GM21367 (cell line): ENCODE measurements at regions not wholly inside any gene's neighbourhood (a gene's known extent, or its start where the extent isn't known, plus 50 kb on each side); places are given as distances from the start of the nearest gene placed in this dataset.
"Not testable (repeated sequence)": the region's sequence is repeated elsewhere in the genome, so short reads cannot be mapped to it uniquely, and the experiment has no call there.

ENCODE experiments used
- ATAC-seq: cut with Tn5 transposase; IDR thresholded peaks from one replicate; pipeline ENCODE4 v1.9.1; 2021; ENCODE audit not compliant: unreplicated experiment

DNA sequence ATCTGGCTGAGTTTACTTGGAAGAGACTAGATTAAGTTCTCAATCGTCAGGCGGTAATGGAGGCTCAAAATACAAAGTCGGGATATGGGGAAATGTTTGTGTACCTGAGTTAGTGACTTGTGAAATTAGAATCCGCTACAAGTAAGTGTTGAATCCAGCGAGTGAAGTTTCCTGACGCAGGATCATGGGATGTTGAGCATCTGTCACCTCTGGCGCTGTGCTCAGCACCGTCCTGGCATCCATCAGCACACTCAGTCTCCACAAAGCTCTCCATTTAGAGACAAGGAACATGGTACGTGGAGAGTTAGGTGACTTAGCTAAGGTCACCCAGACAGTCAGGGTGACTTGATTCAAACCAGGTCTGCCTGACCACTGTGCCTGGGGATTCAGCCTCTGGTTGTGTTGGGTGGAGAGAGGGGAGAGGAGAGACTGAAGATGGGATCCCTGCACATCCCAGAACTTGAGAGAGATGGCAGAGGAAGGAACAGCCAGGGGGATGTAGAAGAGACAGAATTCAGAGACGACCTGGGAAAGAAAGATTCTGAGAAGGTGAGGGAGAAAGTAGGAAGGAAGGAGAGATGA lies 251.2 kb downstream of the ACKR3 start:
- ATAC-seq, result no peak

DNA sequence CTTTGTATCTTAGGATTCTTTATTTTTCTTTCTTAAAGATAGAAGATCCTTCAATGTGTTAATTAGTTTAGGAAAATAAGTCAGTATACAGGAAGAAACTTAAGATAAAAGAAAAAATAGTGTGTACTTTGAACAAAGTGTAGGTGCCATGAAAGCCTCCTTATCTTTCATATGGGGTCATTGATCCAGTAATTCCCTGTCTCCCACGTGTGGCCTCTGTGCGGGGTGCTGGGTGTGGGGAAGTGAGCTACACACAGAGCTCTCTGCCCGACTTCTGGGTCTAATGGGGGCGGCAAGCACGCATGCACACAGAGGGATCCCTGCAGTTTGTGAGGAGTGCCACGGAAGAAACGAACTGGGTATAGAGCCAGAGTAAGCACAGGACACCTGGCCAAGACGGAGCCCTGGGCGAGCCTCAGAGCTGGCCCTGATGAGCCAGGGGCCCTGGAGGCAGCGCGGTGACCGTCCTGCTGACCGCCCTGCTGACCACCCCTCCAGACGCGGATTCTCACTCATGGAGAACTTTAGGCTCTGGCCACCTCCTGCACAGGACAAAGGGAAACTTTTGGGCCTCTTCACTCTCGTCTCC lies 253.5 kb downstream of the ACKR3 start:
- ATAC-seq, result no peak

DNA sequence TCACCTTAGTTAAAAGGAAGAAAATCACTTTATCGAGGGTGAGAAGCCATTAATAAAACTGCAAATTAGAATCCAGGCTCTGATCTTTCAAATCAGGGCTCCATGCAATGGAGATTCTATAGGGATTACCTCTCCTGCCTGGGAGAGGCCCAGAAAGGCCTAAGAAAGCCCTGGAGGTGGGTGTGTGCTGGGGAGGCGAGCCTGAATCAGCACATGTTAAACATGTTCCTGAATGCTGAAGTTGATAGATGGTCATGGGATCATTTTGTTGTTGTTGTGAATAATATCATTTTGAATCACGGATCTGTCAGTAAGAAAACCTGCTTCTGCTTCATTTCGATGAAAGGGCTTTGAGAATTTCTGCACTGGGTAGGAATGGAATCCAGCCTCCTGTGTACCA lies 254.3 kb downstream of the ACKR3 start:
- ATAC-seq, result no peak

DNA sequence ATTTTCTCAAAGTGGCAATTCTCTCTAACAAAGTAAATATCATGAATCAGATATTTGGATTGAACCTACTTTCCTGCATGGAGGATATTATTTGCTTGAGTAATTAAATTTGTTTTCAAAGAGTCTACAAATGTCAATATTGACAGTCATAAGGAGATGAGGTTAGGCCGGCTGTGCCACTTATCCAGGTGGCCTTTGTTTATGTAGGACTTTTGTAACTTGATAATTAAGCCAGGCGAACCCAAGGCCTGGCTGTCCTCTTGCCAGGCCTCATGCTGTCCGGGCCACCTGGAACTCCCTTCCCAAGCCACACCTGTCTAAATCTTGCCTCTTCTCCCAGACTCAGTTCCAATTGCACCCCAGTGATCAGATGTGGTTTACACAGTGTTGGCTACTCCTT lies 255.2 kb downstream of the ACKR3 start:
- no peak for ATAC-seq

DNA sequence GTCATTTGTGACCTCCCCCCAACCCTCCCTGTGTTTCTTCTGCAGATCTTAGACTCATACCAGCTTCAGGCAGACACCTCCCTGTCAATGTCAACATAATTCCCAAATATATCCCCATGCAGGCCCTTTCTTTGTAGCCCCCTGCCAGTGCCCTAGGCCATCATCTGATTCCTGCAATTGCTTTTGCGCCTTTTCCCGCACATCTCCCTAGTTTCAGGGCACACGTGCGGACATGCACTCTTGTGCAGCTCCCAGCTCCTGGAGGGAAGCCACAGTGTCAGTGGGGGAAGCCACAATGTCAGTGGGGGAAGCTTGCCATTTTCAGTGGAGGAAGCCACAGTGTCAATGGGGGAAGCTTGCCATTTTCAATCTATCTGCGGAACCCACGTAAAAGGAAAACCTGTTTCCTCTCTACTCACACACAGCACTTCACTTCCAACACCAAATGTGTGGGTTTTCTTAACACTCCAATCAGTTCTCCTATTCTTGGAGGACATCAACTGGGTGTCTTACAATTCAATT lies 256.4 kb downstream of the ACKR3 start:
- no peak for ATAC-seq

DNA sequence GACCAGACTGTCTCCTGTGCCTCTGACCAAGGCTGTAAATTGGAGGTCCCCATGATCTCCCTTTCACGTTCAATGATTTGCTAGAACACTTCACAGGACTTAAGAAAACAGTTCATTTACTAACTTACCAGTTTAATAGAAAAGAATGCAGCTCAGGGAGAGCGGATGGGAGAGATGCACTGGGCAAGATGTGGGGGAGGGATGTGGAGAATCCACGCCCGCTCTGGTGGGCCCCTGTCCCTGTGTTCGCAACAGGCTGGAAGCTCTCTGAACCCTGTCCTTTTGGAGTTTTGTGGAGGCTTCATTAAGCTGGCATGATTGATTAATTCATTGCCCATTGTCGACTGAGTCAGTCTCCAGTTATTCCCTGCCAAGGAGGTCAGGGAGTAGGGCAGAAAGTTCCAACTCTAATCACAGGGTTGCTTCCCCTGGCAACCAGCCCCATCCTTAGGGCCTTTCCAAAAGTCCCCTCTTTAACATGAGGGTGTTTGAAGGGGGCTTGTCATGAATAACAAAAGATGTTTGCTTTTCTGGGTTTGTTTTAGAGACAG lies 257.1 kb downstream of the ACKR3 start:
- ATAC-seq, result no peak

DNA sequence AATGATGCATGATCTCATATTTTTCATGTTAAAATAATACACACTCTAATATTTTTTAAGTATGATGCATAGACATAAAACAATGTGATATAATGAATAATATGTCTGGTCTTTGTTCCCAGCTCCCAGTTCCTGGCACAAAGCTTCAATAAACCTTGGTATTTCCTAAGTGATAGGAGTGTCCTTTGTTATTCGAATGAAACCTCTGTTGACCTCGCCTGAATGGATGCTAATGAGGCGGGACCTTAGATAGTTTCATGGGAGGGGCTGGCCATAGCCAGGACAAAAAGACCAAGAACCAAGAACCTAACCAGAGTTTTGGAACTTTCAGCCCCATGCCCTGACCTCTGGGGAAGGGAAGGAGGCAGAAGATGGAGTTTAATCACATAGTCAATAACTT lies 257.7 kb upstream of the COPS8 start:
- no peak for ATAC-seq

DNA sequence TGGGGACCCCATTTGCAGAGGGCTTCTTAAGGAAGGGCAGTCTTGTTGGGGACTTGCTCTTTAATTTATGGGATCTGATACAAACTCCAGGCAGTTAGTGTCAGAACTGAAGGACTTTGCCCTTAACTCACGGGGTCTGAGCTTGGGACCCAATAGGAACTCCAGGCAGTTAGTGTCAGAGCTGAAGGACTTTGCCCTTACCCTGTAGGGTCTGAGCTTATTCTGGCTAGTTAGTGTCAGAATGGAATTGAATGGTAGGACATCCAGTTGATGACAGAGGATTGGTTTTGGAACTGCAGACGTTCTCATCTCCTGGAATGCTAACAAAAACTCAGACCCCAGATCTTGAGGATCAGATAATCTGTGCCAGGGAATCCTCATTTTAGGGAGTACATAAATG lies 256.9 kb upstream of the COPS8 start:
- ATAC-seq, result no peak

DNA sequence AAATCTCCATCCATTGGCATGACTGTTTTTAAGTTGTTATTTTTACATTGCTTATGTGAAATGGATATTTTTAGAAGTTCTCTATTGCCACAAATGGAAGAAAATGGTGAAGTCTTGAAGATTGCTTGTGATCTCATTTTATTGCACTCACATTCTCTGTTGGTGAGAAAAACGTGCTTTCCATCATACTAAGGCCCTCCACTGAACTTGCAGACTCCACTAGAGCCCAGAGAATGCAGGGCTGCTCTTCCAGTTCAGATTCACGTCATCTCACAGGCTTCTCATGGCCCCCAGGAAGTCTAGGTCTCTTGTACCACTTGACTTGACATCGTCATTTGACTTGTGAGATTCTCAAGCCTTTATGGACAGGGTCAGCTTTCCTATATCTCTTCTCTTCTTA lies 254.8 kb upstream of the COPS8 start:
- no peak for ATAC-seq

DNA sequence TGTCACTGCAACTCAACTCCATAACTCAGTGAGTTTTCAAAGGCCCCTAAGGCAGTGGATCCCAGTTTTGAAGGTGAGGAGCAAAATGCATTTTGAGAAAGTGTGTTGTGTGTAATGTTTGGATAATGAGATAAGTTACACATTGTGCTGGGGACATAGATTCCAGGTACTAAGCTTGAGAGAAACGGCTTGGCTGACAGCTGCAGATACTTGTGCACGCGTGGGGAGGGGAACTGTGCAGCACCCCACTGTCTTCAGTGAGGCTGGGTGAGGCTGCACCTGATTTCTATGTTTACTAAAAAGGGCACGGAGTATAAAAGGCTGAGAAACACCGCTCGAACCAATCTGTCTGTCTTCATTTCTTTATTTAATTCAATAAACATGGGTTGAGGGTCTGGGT lies 254.0 kb upstream of the COPS8 start:
- no peak for ATAC-seq

DNA sequence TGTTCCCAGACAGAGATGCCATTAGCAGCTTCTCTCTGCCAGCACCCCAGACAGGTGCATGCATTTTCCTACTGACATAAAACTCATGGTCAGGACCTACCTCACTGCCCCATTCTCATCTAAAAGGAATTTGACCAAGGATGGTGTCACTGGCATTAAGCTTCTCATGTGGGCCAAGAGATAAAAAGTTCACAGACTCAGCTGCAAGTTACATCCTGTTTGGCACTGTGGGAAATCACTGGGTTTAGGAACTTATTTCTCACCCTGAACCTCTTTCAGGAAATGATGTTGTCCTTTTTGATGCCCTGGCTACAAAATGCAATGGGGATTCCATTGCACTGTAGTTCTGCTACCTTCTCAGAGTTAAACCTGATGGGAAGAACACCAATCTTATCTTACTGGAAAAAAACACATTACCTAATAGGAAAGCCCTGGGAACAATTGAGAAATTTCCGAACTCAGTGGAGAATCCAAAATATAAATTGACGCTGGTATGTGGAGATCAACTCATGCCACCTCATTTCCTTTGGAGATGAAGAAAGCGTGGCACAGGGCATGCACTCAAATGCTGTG lies 252.1 kb upstream of the COPS8 start:
- no peak for ATAC-seq

DNA sequence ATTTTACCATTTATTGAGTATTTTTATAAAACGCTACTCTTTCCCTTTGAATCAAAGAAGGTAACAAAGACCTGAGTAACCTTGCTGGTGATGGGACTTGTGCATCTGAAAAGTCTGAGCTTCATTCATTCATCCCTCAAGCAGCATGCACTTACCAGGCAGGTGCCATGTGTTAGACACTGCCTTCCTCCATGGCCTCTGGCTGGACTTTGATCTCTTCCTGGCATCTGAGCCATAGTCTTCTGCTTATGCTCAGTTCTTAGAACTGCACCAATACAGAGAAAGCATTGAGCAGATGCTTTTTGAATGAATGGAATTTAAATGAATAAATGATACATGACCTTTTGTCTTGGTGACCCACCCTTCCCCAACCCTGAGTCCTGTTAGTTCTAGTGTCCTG lies 251.4 kb upstream of the COPS8 start:
- ATAC-seq, result no peak

DNA sequence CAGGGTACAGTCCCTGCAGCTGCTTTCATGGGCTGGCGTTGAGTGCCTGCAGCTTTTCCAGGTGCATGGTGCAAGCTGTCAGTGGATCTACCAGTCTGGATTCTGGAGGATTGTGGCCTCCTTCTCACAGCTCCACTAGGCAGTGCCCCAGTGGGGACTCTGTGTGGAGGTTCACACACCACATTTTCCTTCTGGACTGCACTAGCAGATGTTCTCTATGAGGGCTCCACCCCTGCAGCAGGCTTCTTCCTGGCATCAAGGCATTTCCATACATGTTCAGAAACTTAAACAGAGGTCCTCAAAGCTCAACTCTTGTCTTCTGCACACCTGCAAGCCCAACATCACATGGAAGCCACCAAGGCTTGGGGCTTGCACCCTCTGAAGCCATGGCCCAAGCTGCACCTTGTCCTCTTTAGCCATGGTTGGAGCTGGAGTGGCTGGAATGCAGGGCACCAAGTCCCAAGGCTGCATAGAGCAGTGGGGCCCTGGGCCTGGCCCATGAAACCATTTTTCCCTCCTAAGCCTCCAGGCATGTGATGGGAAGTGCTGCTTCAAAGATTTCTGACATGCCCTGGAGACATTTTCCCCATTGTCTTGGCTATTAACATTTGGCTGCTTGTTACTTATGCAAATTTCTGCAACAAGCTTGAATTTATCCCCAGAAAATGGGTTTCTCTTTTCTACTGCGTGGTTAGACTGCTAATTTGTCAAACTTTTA lies 250.2 kb upstream of the COPS8 start:
- no peak for ATAC-seq

DNA sequence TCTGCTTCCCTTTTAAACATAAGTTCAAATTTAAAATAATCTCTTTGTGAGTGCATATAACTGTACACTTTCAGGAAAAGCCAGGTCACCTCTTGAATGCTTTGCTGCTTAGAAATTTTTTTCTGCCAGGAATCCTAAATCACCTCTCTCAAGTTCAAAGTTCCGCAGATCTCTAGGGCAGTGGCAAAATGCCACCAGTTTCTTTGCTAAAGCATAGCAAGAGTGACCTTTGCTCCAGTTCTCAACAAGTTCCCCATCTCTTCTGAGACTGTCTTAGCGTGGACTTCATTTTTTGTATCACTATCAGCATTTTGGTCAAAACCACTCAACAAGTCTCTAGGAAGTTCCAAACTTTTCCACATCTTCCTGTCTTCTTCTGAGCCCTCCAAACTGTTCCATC lies 249.7 kb upstream of the COPS8 start:
- ATAC-seq, result not testable (repeated sequence)

DNA sequence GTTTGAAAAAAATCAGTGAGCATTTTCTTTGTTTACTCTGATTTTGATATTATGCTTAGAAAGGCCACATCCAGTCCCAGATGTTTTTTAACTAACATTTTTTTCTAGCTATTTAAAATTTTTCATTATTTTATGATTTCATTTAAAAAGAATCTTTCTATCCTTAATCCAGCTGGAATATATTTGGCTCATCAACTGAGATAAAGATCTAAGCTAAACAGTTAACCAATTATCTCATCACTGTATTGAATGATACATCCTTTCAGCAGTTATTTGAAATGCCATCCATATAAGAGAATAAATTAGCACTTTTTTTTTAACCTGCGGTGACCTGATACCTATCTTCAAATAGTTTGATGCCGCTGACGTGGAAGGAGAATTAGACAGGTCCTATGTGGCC lies 245.5 kb upstream of the COPS8 start:
- ATAC-seq, result no peak

DNA sequence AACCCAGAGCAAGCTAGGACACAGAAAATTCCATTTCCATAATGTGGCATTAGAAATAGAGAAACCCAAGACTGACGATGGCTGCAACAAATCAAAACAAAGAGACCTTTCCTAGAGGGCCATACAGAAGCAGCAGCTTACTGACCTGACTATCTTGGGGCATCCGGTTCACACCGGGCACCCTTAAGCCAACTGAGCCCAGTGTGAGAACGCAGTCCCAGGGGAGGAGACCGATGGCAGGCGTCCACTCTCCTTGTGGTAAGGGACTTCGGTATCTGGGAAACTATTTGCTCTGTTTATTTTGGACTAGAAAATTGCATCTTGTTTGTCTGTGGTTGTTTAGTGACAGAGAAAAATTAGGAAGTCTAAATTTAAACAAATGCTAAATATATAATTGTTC lies 244.8 kb upstream of the COPS8 start:
- ATAC-seq, result no peak

DNA sequence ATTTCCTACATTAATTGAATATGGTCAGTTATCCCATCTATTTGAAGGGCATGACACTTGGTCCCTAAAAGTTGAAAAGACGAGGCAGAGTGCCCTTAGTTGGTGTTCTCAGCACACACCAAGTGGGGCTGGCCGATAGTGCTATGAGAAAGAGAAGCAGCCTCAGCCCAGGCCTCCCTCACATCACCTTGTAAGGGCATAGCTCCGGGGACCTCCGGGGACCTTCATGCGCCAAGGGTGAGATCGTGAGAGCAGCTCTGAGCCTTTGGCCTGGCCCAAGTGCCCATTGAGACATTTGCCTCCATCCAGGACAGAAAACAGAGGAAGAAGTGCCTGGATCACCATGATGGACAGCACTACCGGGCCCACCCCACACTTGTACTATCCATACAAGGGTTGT lies 244.3 kb upstream of the COPS8 start:
- ATAC-seq, result no peak

DNA sequence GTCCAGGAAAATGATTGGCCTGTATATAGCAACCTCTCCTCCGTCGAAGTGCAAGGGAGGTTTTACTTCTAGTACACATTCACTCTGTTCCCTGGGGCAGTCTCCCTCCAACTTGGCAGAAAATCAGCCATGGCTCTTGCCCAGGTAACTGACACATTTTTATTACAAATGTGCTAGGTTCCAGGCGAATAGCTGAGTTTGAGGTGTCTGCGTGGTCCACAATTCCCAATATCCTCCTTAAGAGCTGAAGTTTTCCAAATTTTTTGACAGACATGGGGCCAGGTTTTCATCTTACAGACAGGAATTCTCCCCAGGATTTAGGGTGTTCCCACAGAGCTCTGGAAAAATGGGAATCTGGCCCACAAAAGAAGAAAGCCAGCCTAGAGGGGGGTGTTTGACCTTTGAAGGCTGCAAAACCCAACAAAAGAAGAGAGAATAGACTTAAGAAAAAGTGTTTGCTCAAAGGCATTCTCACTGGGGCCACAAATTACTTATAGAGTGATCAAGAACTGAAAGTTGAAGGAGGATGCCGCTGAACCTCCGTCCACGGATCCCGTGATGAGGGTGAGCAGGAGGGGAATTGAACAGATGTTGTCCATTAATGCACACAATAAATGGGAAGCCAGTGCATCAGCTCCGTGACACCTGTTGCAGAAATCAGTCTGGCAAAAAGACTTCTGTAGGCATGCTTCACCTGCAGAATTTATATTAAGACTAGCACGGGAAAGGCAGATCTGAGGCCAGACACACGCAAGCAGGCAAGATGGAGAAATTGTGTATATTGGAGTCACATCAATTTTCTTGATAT lies 242.3 kb upstream of the COPS8 start:
- no peak for ATAC-seq

DNA sequence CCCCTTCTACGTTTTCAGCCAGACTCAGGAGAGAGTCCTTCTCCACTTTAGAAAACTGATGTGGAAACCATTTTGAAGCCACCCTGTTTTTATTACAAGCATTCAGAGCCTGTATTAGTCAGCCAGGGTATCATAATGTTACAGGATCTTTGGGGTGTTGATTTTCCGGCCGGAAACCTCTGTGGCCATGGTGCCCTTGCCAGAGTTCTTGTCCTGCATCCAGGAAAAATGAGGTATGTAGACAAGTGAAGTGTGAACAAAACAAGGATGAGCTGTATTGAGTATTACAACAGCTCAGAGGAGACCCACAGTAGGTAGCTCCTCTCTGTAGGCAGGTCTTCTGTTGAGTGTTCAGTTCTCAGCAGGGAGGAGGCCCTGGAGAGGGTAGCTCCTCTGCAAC lies 241.0 kb upstream of the COPS8 start:
- ATAC-seq, result no peak

DNA sequence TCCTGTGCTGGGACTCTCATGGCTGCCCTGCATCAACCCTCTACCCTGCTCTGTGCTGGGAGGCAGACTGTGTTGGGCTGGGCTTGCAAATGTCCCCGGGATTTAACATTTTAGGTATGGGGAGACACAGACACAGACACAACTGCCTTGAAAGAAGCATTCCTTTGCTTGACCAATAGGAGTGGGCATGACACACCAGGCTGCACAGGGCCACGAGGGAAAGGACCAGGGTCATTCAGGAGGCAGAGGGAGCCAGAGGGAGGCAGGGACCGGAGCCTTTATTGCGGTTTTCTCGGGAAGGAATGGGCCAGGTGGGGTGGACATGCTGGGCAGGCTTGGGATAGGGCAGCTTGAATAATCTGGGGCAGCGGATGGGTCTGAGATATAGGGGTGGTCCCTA lies 238.7 kb upstream of the COPS8 start:
- ATAC-seq, result no peak
